CD4-positive, alpha-beta T cell treated with Interleukin-6 at 100 ng/mL for 8 hours (primary cell): ENCODE measurements at regions not wholly inside any gene's neighbourhood (a gene's known extent, or its start where the extent isn't known, plus 50 kb on each side); places are given as distances from the start of the nearest gene placed in this dataset.
"Not testable (repeated sequence)": the region's sequence is repeated elsewhere in the genome, so short reads cannot be mapped to it uniquely, and the experiment has no call there.

Experiments
- DNase-seq: peaks from one replicate; pipeline ENCODE4 v3.0.0-alpha.2; 2020; ENCODE audit warnings: mixed read lengths, low spot score

DNA sequence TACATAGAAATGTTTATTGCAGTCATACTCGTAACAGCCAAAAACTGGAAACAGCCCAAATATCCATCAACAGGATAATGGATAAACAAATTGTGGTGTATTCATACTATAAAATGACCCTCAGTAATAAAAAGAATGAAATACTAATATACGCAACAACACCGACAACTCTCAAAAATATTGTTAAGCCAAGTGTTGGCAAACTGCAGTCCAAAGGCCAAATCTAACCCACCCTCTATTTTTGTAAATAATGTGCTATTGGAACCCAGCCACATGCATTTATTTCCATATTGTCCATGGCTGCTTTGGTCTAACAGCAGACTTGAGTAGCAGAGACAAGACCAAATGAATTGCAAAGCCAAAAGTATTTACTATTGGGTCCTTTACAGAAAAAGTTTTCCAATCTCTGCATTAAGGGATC lies 151.0 kb downstream of the MREG start:
- DNase-seq = no peak

DNA sequence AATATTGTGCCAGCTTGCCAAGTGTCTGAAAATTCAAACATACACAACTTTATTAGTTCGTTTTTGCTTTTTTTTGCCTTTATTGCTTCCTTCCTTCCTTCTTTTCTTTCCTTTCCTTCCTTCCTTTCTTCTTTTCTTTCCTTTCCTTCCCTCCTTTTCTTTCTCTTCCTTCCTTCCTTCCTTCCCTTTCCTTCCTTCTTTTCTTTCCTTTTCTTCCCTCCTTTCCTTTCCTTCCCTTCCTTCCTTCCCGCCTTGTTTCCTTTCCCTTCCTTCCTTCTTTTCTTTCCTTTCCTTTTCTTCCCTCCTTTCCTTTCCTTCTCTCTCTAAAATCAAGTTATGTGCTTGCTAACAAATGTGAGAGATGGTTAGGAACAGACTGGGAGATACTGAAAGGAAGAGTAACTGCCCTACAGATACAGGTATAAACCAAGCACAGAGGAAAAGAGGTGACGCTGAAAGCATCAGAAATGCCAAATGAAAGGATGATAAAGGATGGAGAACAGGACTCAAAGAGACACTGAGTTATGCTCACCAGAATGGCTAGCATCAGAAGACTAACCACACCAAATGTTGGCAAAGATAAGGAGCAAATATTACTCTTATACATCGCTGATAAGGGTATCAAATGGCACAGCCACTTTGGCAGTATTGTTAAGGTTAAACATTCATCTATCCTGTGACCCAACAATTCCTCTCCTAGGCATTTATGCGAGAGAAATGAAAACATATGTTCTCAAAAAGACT lies 151.6 kb downstream of the MREG start:
- DNase-seq = no peak

DNA sequence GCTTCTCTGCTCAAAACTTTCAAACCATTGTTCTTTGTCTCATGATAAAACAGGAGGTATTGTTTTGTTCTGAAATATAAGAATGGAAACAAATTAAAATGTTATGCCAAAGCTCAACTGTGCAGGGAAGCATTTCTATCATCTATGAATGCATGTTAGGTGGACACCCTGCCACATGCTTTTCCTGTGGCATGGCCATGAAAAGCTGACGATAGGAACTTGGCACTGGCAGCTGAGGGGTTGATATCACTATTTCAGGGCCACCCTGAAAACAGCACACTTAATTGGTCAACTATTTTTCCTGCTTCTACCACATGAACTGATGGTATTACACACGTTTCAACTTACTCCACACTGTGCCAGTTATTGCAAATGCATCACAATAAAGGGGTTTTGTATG lies 157.3 kb downstream of the MREG start:
- DNase-seq = no peak

DNA sequence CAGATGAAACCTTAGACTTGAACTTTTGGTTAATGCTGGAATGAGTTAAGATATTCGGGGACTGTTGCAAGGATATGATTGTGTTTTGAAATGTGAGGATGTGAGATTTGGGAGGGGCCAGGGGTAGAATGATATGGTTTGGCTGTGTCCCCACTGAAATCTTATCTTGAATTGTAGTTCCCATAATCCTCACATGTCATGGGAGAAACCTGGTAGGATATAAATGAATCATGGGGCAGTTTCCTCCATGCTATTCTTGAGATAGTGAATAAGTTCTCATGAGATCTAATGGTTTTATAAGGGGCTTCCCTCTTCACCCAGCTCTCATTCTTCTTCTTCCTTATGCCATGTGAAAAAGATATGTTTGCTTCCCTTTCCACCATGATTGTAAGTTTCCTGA lies 158.0 kb downstream of the MREG start:
- not testable (repeated sequence) for DNase-seq

DNA sequence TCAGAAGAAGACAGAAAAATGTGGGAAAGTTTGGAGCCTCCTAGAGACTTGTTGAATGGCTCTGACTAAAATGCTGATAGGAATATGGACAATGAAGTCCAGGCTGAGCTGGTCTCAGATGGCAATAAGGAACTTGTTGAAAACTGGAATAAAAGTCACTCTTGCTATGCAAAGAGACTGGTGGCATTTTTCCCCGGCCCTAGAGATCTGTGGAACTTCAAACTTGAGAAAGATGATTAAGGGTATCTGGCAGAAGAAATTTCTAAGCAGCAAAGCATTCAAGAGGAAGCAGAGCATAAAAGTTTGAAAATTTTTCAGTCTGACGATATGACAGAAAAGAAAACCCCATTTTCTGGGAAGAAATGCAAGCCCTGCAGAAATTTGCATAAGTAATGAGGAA lies 159.3 kb downstream of the MREG start:
- no peak for DNase-seq

DNA sequence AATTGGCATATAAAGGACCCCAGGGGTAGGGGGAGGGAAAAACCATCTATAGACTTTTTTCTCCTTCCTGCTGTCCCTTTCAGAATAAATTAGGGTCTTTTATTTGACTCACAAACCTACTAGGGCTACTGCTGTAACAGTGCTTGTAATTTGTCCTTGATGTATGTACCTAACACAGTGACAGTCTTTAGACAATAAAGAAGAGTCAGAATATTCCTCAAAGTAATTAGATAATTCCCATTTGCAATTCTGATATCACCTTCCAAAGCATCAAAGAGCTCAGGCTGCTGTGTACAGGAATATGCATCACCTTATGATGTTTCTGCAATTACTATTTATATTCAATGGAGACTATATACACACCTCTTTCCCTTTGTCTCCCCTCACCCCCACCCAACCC lies 161.7 kb downstream of the MREG start:
- DNase-seq = no peak

DNA sequence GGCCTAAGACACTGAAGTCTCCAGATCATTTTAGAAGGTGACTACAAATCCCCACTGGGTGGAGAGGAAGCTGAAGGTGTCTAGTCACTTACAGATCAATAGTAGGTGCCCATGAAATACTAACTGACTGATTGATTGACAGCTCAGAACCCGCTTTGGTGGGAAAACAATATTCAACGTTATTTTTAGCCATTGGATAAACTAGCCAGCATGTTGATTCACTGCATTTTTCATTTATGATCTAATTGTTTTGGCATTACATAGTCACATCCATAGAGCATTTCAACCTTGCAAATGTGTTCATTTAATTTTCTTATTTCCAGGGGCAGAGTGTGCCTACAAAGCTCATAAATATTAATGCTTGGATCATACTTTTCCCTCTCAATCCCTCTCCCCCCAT lies 162.3 kb downstream of the MREG start:
- no peak for DNase-seq

DNA sequence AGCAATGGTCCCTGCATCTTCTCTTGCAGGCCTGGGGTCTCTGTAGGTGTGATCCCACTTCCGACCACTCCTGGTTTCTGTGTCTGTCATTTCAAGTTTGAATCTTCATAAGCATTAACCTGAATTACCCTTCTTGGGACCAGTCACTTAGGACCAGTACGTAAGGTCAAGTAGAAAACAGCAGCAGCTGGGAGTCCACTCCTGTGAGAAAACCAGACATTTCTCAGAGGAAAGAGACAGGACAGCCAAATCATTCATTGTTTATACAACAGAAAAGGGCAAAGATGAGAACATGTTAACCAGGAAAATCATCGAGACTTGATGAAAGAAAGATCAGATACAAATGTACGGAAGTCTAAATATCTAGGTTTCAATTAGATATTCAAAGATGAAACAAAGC lies 163.0 kb downstream of the MREG start:
- no peak for DNase-seq

DNA sequence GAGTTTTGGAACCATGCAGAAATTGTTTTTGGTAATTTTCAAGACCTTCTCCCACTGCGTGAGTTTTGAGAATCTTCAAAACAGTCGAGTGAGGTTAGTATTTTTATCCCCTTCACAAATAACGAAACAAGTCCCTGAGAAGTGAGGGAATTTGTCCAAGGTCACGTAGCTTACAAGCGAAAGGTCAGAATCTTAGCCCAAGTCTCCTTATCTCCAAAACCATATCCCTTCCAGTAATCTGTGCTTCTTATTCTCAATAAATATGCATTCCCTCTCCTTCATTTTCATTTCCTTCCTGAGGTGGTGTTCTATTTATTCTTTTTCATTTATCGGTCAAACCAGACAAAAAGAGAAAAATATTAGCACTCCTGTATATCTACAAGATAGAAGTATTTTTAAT lies 163.6 kb downstream of the MREG start:
- DNase-seq = no peak

DNA sequence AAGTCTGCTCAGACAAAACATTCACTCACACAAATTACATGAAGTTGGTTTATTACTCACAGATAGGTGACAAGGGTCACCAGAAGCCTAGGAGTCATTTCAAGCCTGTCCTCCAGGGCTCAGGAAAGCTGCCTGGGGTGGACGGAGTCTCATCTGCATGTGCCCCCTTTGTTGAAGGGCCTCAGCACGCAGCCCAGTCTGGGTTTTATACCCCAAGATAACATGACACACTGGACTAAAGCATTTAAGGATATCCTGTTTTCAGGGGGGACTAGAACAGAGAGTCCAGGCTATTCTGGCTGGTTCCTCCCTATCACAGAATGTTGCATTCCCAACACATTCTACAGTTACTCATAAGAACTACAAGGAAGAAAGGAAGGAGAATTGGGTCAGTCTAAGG lies 164.7 kb downstream of the MREG start:
- DNase-seq = no peak

DNA sequence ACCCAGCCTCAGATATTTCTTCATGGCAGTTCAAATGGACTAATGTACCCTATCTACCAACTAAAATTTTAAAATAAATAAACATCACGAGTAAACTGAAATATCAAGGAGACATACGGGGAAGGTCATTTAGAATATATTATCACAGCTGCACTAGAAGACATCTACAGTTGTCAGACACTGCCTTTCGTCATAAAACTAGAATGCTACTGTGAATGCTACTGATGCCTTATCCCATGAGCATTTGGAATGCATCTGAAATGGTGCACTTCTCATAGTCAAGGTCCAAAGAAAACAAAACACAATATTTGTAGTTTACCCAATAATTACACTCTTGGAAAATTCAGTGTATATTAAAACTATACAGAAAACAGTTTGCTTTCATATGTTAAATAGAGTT lies 165.2 kb downstream of the MREG start:
- no peak for DNase-seq

DNA sequence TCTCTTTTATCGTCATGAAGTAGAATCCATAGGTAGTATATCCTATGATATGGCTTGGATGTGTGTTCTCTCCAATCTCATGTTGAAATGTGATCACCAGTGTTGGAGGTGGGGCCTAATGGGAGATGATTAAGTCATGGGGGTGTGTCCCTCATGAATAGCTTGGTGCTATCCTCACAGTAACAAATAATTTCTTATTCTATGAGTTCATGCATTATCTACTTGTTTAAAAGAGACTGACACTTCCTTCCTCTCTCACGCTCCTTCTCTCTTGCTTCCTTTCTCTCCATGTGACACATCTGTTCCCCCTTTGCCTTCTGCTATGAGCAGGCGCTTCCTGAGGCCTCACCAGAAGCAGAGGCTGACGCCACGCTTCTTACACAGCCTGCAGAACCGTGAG lies 165.6 kb downstream of the MREG start:
- DNase-seq = no peak

DNA sequence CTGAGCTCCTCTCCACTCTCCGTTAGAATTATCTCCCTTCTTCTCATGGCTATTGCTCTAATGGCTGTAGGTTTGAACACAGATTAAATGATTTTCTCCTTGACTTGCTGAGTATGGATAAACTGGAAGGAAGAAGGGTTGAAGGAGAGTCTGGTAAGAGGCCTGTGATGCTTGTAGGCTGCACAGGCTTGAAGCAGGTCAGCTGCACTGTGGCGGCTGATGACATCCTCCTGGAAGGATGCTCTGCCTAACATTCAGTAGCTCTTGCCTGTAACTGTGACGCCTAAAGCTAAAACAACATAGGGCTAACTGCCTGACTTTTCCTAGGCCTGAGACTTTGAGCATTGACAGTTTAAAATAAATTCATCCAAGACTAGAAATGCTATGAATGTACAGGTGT lies 166.3 kb downstream of the MREG start:
- no peak for DNase-seq

DNA sequence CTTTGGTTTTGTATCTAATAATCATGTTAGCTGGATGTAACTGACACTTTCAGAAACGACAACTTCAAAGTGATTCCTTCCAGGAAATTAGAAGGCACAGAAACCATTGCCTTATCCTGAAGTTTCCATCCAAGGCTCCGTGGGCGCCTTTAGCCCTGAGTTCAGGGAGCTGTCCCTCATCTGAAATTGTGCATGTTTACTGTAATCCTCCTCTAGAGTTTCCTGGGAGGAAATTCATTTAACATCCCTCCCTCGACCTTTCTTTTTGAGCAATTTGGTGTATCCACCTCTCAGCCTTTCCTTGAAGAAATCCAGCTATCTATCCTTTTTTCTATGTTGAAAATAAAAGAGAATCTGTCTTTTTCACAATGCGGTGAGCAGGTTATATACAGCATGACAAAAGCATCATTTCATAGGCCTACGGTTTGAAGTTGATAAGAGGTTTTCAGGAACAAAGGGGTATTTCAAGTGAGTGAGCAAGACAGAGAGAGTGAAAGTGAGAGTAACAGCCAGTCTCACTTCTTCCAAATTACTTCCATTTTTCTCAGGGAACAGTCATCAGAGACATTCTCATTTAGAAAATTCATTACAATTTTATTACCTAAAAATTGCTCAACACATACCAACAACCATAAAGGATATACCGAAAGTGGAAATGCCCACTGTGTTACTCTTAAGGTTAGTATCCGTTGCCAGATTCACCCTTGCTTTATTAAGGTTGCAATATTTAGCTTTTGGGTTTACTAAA lies 167.3 kb downstream of the MREG start:
- no peak for DNase-seq

DNA sequence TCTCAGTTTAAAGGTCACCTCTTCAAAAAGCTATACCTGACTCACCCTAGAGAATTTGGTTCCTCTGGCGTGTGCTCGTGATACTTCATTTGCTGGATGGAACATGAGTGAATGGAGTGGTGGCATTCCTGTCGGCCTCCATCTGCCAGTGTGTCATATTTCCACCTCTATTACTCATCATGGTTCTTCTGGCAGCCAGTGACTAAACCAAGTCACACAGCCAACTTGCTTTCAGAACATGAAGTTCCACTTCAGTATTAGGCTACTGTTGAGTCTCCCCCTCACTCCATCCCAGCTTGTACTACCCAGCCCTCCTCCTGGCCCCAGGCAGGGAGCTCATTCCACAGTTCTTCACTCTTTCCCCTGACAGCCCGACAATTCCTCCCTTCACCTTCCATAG lies 169.8 kb downstream of the MREG start:
- no peak for DNase-seq

DNA sequence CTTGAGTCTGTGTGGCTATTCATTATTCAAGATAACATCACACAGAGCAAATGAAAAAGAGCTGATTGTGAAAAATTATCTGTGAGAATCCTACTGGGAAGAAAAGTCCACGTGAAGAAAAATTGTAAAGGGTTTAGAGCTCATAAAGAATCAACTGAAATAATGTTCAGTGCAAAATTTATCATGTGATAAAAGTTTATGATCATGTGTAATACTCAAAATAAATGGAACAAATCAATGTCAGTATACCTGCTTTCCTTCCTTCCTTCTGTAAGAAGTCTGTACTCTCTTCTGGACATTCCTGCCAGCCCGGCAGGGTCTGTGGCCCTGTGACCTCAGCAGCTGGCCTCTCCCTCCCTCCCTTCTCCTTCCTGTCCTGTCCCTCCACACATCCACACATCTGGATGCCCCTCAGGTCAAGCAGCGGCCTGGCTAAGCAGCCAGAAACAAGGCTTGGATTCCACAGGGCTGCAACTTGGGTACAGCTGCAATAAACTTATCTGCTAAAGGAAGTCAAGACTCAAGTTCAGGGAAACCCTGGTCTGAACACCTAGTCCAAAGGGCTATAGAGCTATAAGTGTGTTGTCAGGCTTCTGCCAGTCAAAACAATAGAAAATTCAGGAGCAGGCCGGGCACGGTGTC lies 172.1 kb downstream of the MREG start:
- DNase-seq = no peak

DNA sequence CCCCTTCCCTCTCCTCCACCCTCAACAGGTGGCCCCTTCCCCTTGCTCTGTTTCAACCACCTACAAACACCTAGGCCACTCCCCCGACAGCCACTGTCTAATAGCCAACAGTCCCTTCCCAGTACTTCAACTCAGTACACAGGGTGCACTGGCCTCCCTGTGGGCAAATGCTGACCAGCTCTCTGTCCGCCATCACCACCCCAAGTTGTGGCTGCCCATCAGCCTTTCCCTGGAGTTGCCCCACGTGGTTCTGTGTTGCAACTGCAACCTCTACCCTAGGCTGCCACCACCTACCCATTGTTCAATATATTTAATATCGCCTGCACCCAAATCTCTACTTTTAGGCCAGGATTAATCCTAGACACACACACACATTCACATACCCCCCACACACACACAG lies 173.5 kb downstream of the MREG start:
- no peak for DNase-seq

DNA sequence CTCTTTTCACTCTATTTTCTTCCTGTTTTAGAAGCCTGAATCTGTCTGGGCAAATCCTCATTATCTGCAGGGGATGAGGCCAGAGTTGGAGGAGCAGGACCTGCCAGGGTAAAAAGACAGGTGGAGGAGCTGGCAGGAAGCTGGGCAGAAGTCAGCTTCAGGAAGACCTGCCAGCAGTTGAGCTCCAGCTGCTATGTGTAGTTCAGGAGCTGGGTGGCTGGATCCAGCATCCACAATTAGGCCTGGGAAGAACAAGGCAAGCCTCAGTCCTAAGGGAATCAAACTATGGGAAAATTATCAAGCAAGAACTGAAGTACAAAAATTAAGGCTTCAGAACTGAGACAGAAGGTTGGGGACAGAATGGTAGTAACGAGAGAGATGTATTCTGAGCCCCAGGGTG lies 174.0 kb downstream of the MREG start:
- no peak for DNase-seq

DNA sequence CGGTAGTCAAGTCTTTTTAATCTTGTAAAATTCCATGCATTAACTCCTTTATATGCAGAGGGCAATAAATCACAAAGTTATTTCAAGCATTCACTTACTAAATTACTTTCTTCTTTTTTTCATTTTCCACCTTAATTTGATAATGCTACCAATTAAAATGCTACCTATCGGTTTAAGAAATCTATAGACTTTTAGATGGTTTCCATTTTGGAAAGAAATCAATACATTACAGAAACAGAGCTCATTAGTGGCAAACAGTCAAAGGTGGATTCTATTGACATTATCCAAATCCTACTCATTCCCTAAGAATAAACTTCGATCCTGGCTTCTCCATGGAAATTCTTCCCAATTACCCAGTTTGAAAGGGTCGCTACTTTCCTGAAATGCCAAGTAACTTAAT lies 176.5 kb downstream of the MREG start:
- DNase-seq = no peak

DNA sequence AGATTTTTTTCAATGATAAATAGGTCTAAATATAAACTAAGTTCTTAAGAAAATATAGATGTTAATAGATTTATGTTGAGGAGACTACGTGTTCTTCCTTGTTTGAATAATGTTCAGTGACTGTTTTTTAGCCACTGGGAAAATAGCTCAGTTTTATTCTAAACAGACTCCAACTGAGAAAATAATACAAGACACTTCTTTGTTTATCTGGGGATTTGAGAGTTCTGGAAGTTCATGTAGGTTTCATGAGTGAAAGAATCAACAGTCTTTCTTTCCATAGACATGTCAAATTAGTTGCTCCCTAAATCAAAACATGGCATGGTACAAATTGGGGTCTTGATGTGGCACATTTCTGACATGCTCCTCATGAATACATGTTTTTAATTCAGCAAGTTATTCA lies 177.7 kb downstream of the MREG start:
- no peak for DNase-seq

DNA sequence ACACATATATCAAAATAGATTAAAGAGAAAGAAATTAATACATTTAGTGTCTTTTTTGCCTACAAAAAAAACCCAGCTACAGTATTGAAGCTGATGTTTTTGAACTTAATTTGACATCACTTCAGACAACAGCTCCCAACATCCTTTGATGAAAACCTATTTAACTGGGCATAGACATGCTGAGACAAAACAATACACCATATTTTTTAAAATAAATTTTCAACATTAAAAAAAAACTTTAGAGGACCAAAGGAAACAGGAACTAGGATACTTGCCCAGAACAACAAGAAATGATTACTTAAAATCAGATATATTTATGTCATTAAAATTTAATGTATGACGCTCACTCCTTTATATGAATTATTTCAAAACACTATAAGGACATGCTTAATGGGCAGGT lies 178.1 kb downstream of the MREG start:
- no peak for DNase-seq

DNA sequence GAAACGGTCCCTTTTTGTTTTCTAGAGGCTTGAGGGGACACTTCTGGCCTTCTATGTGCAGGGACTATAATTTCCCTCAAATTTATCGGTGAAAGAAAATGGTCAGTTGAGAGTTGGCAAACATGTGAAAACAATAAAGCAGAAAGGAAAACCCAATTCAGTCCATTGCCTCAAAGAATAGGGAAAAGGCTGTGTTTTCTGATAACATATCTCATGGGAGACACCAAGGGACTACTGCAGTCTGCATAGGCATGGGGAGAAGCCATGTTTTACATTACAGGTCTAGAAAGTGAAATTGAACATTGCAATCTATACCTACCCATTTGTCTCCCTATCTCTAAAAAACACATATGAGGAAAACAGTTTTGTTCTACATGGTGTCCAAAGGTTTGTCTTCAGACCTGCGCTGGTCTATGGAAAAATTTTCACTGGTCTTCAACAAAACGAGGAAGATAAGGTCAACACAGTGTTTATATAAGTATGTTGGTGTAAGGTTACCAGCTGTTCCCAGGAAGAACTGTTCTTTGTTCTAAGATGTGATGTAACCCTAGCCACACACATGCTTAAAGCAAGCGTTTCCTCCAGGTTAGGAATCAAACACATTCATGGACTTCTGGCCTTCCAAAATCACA lies 179.7 kb downstream of the MREG start:
- no peak for DNase-seq

DNA sequence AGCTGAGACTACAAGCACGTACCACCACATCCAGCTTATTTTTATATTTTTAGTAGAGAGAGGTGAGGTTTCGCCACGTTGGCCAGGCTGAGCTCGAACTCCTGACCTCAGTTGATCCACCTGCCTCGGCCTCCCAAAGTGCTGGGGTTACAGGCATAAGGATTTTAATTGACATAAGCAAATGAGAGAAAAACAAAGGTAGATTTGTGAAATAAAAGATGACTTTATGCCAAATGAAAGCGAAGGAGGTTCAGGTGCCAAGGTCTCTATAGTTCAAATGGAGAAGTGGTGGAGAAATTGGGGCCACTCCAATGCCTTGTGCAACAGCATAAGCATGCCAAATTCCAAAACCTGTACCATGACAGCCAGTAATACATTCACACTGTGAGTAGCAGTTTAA lies 180.6 kb downstream of the MREG start:
- no peak for DNase-seq
